H9 (cell line): ENCODE measurements at regions not wholly inside any gene's neighbourhood (a gene's known extent, or its start where the extent isn't known, plus 50 kb on each side); places are given as distances from the start of the nearest gene placed in this dataset.

Experiments used
- DNase-seq: peaks from one replicate; pipeline ENCODE4 v3.0.0-alpha.2; 2017
- H2AFZ ChIP-seq: one replicate; pipeline ENCODE4 v1.6.1; 2013; ENCODE audit warnings: mild to moderate bottlenecking, low read length, control low read depth, moderate library complexity
- H2AK5ac ChIP-seq: 2 replicates; pipeline ENCODE4 v1.6.1; 2013; ENCODE audit warnings: low read length, control low read depth, mixed read lengths; ENCODE audit not compliant: insufficient read length
- H2BK120ac ChIP-seq: one replicate; pipeline ENCODE4 v1.6.1; 2013; ENCODE audit warnings: low read depth, mild to moderate bottlenecking, low read length, control low read depth, inconsistent platforms; ENCODE audit not compliant: poor library complexity, severe bottlenecking
- H2BK12ac ChIP-seq: 2 replicates; pipeline ENCODE4 v1.6.1; 2013; ENCODE audit warnings: low read length, control low read depth, mixed read lengths, low read depth; ENCODE audit not compliant: insufficient read length
- H2BK15ac ChIP-seq: 2 replicates; pipeline ENCODE4 v1.6.1; 2013; ENCODE audit warnings: low read depth, low read length, control low read depth
- H2BK20ac ChIP-seq: one replicate; pipeline ENCODE4 v1.6.1; 2013; ENCODE audit warnings: low read depth, mild to moderate bottlenecking, low read length, control low read depth, inconsistent platforms; ENCODE audit not compliant: poor library complexity, severe bottlenecking
- H2BK5ac ChIP-seq: 2 replicates; pipeline ENCODE4 v1.6.1; 2013; ENCODE audit warnings: low read length, control low read depth, mixed read lengths; ENCODE audit not compliant: insufficient read length
- H3K14ac ChIP-seq: 2 replicates; pipeline ENCODE4 v1.6.1; 2013; ENCODE audit warnings: low read length, control low read depth; ENCODE audit not compliant: insufficient read depth
- H3K18ac ChIP-seq: 2 replicates; pipeline ENCODE4 v1.6.1; 2013; ENCODE audit warnings: low read depth, mild to moderate bottlenecking, mixed read lengths, low read length, control low read depth; ENCODE audit not compliant: insufficient read length
- H3K23ac ChIP-seq: 2 replicates; pipeline ENCODE4 v1.6.1; 2013; ENCODE audit warnings: low read length, control low read depth, mixed read lengths, low read depth; ENCODE audit not compliant: insufficient read length
- H3K23me2 ChIP-seq: 2 replicates; pipeline ENCODE4 v1.6.1; 2013; ENCODE audit warnings: low read depth, mild to moderate bottlenecking, mixed read lengths, low read length, control low read depth; ENCODE audit not compliant: insufficient read length, poor library complexity, severe bottlenecking
- H3K27ac ChIP-seq: 2 replicates; pipeline ENCODE4 v1.5.1; 2013; ENCODE audit warnings: low read length, control low read depth, mixed read lengths, low read depth; ENCODE audit not compliant: insufficient read length
- H3K27me3 ChIP-seq: 2 replicates; pipeline ENCODE4 v1.6.1; 2013; ENCODE audit warnings: low read length, control low read depth, inconsistent platforms; ENCODE audit not compliant: insufficient read depth
- H3K4ac ChIP-seq: 2 replicates; pipeline ENCODE4 v1.6.1; 2013; ENCODE audit warnings: low read depth, mild to moderate bottlenecking, control low read depth, inconsistent platforms, low read length, moderate library complexity
- H3K4me1 ChIP-seq: 2 replicates; pipeline ENCODE4 v1.6.1; 2013; ENCODE audit warnings: low read length, control low read depth, inconsistent platforms; ENCODE audit not compliant: insufficient read depth
- H3K4me2 ChIP-seq: 2 replicates; pipeline ENCODE4 v1.6.1; 2013; ENCODE audit warnings: low read length, control low read depth, mixed read lengths; ENCODE audit not compliant: insufficient read length, insufficient read depth
- H3K56ac ChIP-seq: 2 replicates; pipeline ENCODE4 v1.6.1; 2013; ENCODE audit warnings: low read depth, mild to moderate bottlenecking, mixed read lengths, low read length, control low read depth; ENCODE audit not compliant: insufficient read length
- H3K79me1 ChIP-seq: 2 replicates; pipeline ENCODE4 v1.6.1; 2013; ENCODE audit warnings: low read depth, mild to moderate bottlenecking, moderate library complexity, low read length, control low read depth, inconsistent platforms; ENCODE audit not compliant: insufficient read depth, poor library complexity, severe bottlenecking
- H3K79me2 ChIP-seq: 2 replicates; pipeline ENCODE4 v1.6.1; 2013; ENCODE audit warnings: low read length, control low read depth, inconsistent platforms; ENCODE audit not compliant: insufficient read depth
- H3K9ac ChIP-seq: 2 replicates; pipeline ENCODE4 v1.6.1; 2013; ENCODE audit warnings: low read length, control low read depth, mixed read lengths; ENCODE audit not compliant: insufficient read length; ENCODE audit errors: extremely low read depth
- H3K9me3 ChIP-seq: one replicate; pipeline ENCODE4 v1.6.1; 2013; ENCODE audit warnings: low read depth, low read length, inconsistent platforms; ENCODE audit not compliant: control insufficient read depth
- H3T11ph ChIP-seq: one replicate; pipeline ENCODE4 v1.6.1; 2013; ENCODE audit warnings: mild to moderate bottlenecking, low read length, control low read depth, inconsistent platforms
- H4K20me1 ChIP-seq: one replicate; pipeline ENCODE4 v1.6.1; 2013; ENCODE audit not compliant: control insufficient read depth, insufficient read length, insufficient read depth
- H4K5ac ChIP-seq: 2 replicates; pipeline ENCODE4 v1.6.1; 2013; ENCODE audit warnings: low read depth, mild to moderate bottlenecking, mixed read lengths, low read length, control low read depth; ENCODE audit not compliant: insufficient read length
- H4K8ac ChIP-seq: replicated peaks from 2 replicates; pipeline ENCODE4 v1.6.1; 2013; ENCODE audit warnings: low read length, control low read depth, mixed read lengths, low read depth; ENCODE audit not compliant: insufficient read length
- H4K91ac ChIP-seq: 2 replicates; pipeline ENCODE4 v1.6.1; 2013; ENCODE audit warnings: low read depth, mild to moderate bottlenecking, moderate library complexity, mixed read lengths, low read length, control low read depth; ENCODE audit not compliant: insufficient read length
- H3K27ac Mint-ChIP-seq, 3 experiments: 2 replicates in 2 of 3; 3 replicates in 1 of 3; pipeline ENCODE4 v1.8.0; 2020 to 2021; ENCODE audit warnings: mixed read lengths in 3 of 3, mild to moderate bottlenecking in 1 of 3, moderate library complexity in 1 of 3
- H3K27me3 Mint-ChIP-seq: 2 replicates; pipeline ENCODE4 v1.8.0; 2021; ENCODE audit warnings: low read depth, mild to moderate bottlenecking, moderate library complexity, mixed read lengths
- H3K36me3 Mint-ChIP-seq, 3 experiments: 2 replicates in 2 of 3; 3 replicates in 1 of 3; pipeline ENCODE4 v1.8.0; 2020 to 2021; ENCODE audit warnings: low read depth in 3 of 3, mixed read lengths in 3 of 3; ENCODE audit not compliant: insufficient read depth in 1 of 3
- H3K4me1 Mint-ChIP-seq, 2 experiments: 2 replicates each; pipeline ENCODE4 v1.8.0; 2020; ENCODE audit warnings: mixed read lengths in 2 of 2
- H3K4me3 Mint-ChIP-seq, 2 experiments: 2 replicates in 1 of 2; 3 replicates in 1 of 2; pipeline ENCODE4 v1.8.0; 2020 to 2021; ENCODE audit warnings: mild to moderate bottlenecking in 2 of 2, mixed read lengths in 2 of 2, moderate library complexity in 1 of 2
- H3K9me3 Mint-ChIP-seq, 2 experiments: 2 replicates in 1 of 2; 3 replicates in 1 of 2; pipeline ENCODE4 v1.8.0; 2020; ENCODE audit warnings: mild to moderate bottlenecking in 2 of 2, mixed read lengths in 2 of 2, moderate library complexity in 1 of 2
- WGBS: extraction: QIAGEN DNeasy Blood & Tissue Kit; methylation state at CpG from one replicate; pipeline ENCODE4 v1.1.7; 2013; ENCODE audit warnings: missing lambda C conversion rate, low lambda C conversion rate, mixed read lengths; ENCODE audit not compliant: insufficient read length; ENCODE audit errors: extremely low coverage; 5-methylcytosine and 5-hydroxymethylcytosine counted together
- TF ChIP-seq, protein P1 (sequence below): fragments of 200-600 bp; sonication (generic); conservative IDR thresholded peaks from 3 replicates; pipeline ENCODE4 v1.8.0; 2021; ENCODE audit warnings: antibody characterized with exemption, mild to moderate bottlenecking

DNA sequence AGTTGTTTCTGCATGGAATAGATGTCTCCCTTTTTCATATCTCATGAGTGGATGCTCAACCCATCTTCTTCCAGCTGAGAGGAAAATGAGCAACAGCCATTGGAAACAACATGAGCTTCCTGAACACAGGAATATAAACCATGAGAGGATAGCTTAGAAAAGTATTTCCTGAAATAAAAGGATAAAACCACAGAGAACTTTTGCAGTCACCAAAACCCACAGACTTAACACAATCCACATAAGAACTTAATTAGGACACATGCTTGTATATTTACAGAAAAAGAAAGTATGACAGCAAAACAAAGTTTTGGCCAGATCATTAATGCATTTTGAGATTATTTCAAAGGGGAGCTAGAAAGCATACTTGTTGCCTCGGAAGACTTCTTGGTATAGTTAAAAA is 180.5 kb upstream of the RASGRP1 start:
- Histone ChIP-seq H4K20me1 (no peaks in the 10 kb centered on the region), H4K8ac (no peak overlapping the region), H3K79me2 (no peaks in the 10 kb centered on the region), H3K9ac (no peak overlapping the region), H3K9me3 (no peaks in the 10 kb centered on the region), H2BK20ac (no peak overlapping the region), H2BK15ac (no peak overlapping the region), H3K56ac (no peak overlapping the region), H3K4me1 (no peaks in the 10 kb centered on the region), H3K14ac (no peak overlapping the region), H2AFZ (no peak overlapping the region), H2BK120ac (no peak overlapping the region), H3K4me2 (no peak overlapping the region), H2BK5ac (no peak overlapping the region), H2BK12ac (no peak overlapping the region), H3K23me2 (no peaks in the 10 kb centered on the region), H3K27ac (no peak overlapping the region), H2AK5ac (no peak overlapping the region), H3K79me1 (no peaks in the 10 kb centered on the region), H3K18ac (no peak overlapping the region), H3K27me3 (no peaks in the 10 kb centered on the region), H4K5ac (no peak overlapping the region), H3K4ac (no peak overlapping the region), H3T11ph (no peak overlapping the region), H4K91ac (no peak overlapping the region), H3K23ac (no peak overlapping the region)
- TF ChIP-seq, protein P1, sequence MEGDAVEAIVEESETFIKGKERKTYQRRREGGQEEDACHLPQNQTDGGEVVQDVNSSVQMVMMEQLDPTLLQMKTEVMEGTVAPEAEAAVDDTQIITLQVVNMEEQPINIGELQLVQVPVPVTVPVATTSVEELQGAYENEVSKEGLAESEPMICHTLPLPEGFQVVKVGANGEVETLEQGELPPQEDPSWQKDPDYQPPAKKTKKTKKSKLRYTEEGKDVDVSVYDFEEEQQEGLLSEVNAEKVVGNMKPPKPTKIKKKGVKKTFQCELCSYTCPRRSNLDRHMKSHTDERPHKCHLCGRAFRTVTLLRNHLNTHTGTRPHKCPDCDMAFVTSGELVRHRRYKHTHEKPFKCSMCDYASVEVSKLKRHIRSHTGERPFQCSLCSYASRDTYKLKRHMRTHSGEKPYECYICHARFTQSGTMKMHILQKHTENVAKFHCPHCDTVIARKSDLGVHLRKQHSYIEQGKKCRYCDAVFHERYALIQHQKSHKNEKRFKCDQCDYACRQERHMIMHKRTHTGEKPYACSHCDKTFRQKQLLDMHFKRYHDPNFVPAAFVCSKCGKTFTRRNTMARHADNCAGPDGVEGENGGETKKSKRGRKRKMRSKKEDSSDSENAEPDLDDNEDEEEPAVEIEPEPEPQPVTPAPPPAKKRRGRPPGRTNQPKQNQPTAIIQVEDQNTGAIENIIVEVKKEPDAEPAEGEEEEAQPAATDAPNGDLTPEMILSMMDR: no peak
- H3K4me3 Mint-ChIP-seq: no peak overlapping the region
- no peaks in the 10 kb centered on the region for H3K36me3 Mint-ChIP-seq
- DNase-seq: no peak
- WGBS: no CpG with 5 or more reads among the region's 1 CpG
- no peaks in the 10 kb centered on the region for H3K9me3 Mint-ChIP-seq
- no peak overlapping the region for H3K27ac Mint-ChIP-seq
- no peaks in the 10 kb centered on the region for H3K4me1 Mint-ChIP-seq
- H3K27me3 Mint-ChIP-seq: no peaks in the 10 kb centered on the region
